ENCODE measurements at regions not wholly inside any gene's neighbourhood (a gene's known extent, or its start where the extent isn't known, plus 50 kb on each side); places are given as distances from the start of the nearest gene placed in this dataset.

GRCh38 chr6:191487-192312 is 100.6 kb upstream of the DUSP22 start:
- H3K27ac ChIP-seq (ENCODE audit: low read depth, low read length): no peak overlapping the region
- H3K36me3 ChIP-seq (ENCODE audit: insufficient read depth, low read length): no peaks in the 10 kb centered on the region
- H3K4me3 ChIP-seq (ENCODE audit: low read depth, low read length): no peak overlapping the region
- no peak overlapping the region for H2AFZ ChIP-seq (ENCODE audit: low read length, unreplicated experiment)
- no peaks in the 10 kb centered on the region for H3K27me3 ChIP-seq (ENCODE audit: insufficient read depth, low read length)
- no peaks in the 10 kb centered on the region for H3K79me2 ChIP-seq (ENCODE audit: control insufficient read depth, insufficient read depth, low read length, unreplicated experiment)
- H3K4me1 ChIP-seq (ENCODE audit: control insufficient read depth, insufficient read depth, low read length, unreplicated experiment): peaks cover 14% of the 10 kb centered on the region

- H2AFZ ChIP-seq (ENCODE audit: low read length, unreplicated experiment): no peak overlapping the region
- H3K79me2 ChIP-seq (ENCODE audit: control insufficient read depth, insufficient read depth, low read length, unreplicated experiment): no peaks in the 10 kb centered on the region
- no peaks in the 10 kb centered on the region for H3K36me3 ChIP-seq (ENCODE audit: insufficient read depth, low read length)
- no peak overlapping the region for H3K4me3 ChIP-seq (ENCODE audit: low read depth, low read length)
- H3K27me3 ChIP-seq (ENCODE audit: insufficient read depth, low read length): no peaks in the 10 kb centered on the region
- H3K4me1 ChIP-seq (ENCODE audit: control insufficient read depth, insufficient read depth, low read length, unreplicated experiment): peaks cover 14% of the 10 kb centered on the region
- H3K27ac ChIP-seq (ENCODE audit: low read depth, low read length): no peak overlapping the region
Observed at GRCh38 chr6:192313-192664, 100.0 kb upstream of the DUSP22 start.

- no peaks in the 10 kb centered on the region for H3K79me2 ChIP-seq (ENCODE audit: control insufficient read depth, insufficient read depth, low read length, unreplicated experiment)
- no peak overlapping the region for H3K27ac ChIP-seq (ENCODE audit: low read depth, low read length)
- no peak overlapping the region for H2AFZ ChIP-seq (ENCODE audit: low read length, unreplicated experiment)
- H3K4me1 ChIP-seq (ENCODE audit: control insufficient read depth, insufficient read depth, low read length, unreplicated experiment): peaks cover 14% of the 10 kb centered on the region
- no peaks in the 10 kb centered on the region for H3K27me3 ChIP-seq (ENCODE audit: insufficient read depth, low read length)
- no peaks in the 10 kb centered on the region for H3K36me3 ChIP-seq (ENCODE audit: insufficient read depth, low read length)
- H3K4me3 ChIP-seq (ENCODE audit: low read depth, low read length): no peak overlapping the region
Observed at GRCh38 chr6:193180-193579, 99.1 kb upstream of the DUSP22 start.

DNA sequence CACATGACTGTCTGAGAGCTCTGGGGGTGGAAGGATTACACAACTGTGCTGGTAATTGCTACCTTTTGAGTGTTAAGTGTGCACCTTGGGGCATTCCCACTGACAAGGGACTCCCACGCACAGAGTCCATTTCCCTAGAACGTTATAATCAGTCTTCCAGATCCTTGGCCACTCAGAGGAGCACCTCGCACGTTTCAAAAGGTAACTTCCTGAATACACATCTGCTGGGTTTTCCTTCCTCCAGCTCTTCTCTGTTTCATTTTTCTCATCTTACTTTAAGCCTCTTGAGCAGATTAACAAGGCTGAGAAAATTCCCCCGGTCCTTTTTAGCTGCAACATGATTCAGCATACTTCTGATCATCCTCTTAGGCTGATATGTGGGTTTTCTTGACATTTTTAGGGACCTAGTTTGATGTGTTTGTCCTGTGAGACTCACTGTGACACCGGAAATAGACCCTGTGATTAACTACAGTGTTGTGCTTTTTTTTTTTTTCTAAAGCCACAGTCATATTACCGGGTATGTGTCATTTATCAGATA is 98.4 kb upstream of the DUSP22 start:
- Histone ChIP-seq H3K4me1 (ENCODE audit: control insufficient read depth, insufficient read depth, low read length, unreplicated experiment) (peaks cover 14% of the 10 kb centered on the region), H3K27ac (ENCODE audit: low read depth, low read length) (no peak overlapping the region), H2AFZ (ENCODE audit: low read length, unreplicated experiment) (no peak overlapping the region), H3K27me3 (ENCODE audit: insufficient read depth, low read length) (no peaks in the 10 kb centered on the region), H3K4me3 (ENCODE audit: low read depth, low read length) (no peak overlapping the region), H3K36me3 (ENCODE audit: insufficient read depth, low read length) (no peaks in the 10 kb centered on the region), H3K79me2 (ENCODE audit: control insufficient read depth, insufficient read depth, low read length, unreplicated experiment) (no peaks in the 10 kb centered on the region)

DNA sequence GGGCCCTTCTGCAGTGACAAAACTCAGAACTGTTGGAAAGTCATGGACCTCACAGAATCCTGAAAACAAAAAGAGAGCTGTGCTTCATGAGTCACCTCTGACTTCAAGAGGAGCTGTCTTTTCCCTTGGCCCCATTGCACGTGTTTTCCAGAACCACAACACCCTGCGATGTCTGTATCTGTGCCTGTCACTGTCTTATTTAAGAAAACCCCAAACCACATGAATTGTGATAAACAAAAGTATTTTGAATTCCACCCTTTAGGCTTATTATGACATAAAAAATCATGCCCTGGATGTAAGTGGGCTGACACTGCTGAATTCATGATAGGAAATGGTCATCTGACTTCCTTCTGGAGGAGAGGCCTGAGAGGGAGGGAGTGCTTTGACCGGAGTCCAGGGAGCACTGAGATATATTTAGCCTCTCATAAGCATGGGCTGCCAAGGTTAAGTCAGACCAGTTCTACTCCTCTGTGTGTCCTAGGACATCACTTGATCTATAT is 96.4 kb upstream of the DUSP22 start:
- no peaks in the 10 kb centered on the region for H3K27me3 ChIP-seq (ENCODE audit: insufficient read depth, low read length)
- no peaks in the 10 kb centered on the region for H3K79me2 ChIP-seq (ENCODE audit: control insufficient read depth, insufficient read depth, low read length, unreplicated experiment)
- H2AFZ ChIP-seq (ENCODE audit: low read length, unreplicated experiment): no peak overlapping the region
- H3K4me3 ChIP-seq (ENCODE audit: low read depth, low read length): no peak overlapping the region
- H3K4me1 ChIP-seq (ENCODE audit: control insufficient read depth, insufficient read depth, low read length, unreplicated experiment): peaks cover 6% of the 10 kb centered on the region
- no peak overlapping the region; the same call in 1 of the 2 replicates for H3K27ac ChIP-seq (ENCODE audit: low read depth, low read length)
- no peaks in the 10 kb centered on the region for H3K36me3 ChIP-seq (ENCODE audit: insufficient read depth, low read length)

DNA sequence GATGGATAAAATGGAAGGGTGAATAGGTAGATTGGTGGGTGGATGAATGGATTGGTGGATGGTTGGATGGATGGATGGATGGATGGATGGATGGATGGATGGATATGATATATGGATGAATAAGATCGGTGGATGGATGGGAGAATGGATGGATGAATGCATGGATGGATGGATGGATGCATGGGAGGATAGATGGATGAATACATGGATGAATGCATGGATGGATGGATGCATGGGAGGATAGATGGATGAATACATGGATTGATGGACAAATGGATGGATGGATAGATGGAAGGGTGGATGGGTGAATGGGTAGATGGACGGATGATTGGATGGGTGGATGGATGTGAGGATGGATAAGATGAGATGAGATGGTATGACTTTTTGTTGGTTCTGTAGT is 95.7 kb upstream of the DUSP22 start:
- Histone ChIP-seq H3K4me3 (ENCODE audit: low read depth, low read length) (no peak overlapping the region), H3K4me1 (ENCODE audit: control insufficient read depth, insufficient read depth, low read length, unreplicated experiment) (peaks cover 6% of the 10 kb centered on the region), H3K36me3 (ENCODE audit: insufficient read depth, low read length) (no peaks in the 10 kb centered on the region), H3K27me3 (ENCODE audit: insufficient read depth, low read length) (no peaks in the 10 kb centered on the region), H2AFZ (ENCODE audit: low read length, unreplicated experiment) (no peak overlapping the region), H3K27ac (ENCODE audit: low read depth, low read length) (no peak overlapping the region), H3K79me2 (ENCODE audit: control insufficient read depth, insufficient read depth, low read length, unreplicated experiment) (no peaks in the 10 kb centered on the region)

DNA sequence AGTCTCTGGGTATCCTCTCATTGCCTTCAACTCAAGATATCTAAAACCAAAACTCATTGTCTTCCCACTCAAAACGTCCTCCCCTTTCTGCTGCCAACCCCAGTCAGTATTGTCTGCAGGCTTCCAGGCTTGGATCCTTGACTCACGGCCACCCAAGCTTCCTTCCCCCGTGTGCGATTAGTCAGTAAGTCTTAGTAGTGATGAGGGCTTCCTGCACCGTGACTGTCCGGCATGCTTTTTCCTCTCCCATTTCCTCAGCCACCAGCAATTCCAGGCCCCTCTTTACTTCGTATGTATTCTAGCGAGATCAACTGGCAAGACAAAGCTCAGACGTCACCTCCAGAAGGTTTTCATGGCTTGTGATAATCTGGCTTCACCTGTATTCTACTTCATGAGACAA is 88.6 kb upstream of the DUSP22 start:
- Histone ChIP-seq H3K36me3 (ENCODE audit: insufficient read depth, low read length) (no peaks in the 10 kb centered on the region), H3K79me2 (ENCODE audit: control insufficient read depth, insufficient read depth, low read length, unreplicated experiment) (no peaks in the 10 kb centered on the region), H3K4me3 (ENCODE audit: low read depth, low read length) (no peak overlapping the region), H3K27ac (ENCODE audit: low read depth, low read length) (no peak overlapping the region), H3K4me1 (ENCODE audit: control insufficient read depth, insufficient read depth, low read length, unreplicated experiment) (no peaks in the 10 kb centered on the region), H2AFZ (ENCODE audit: low read length, unreplicated experiment) (no peak overlapping the region), H3K27me3 (ENCODE audit: insufficient read depth, low read length) (peaks cover 18% of the 10 kb centered on the region; the same call in 1 of the 2 replicates)

- Histone ChIP-seq H3K79me2 (ENCODE audit: control insufficient read depth, insufficient read depth, low read length, unreplicated experiment) (no peaks in the 10 kb centered on the region), H2AFZ (ENCODE audit: low read length, unreplicated experiment) (no peak overlapping the region), H3K27ac (ENCODE audit: low read depth, low read length) (no peak overlapping the region), H3K4me3 (ENCODE audit: low read depth, low read length) (no peak overlapping the region), H3K27me3 (ENCODE audit: insufficient read depth, low read length) (peaks cover 27% of the 10 kb centered on the region), H3K4me1 (ENCODE audit: control insufficient read depth, insufficient read depth, low read length, unreplicated experiment) (no peaks in the 10 kb centered on the region), H3K36me3 (ENCODE audit: insufficient read depth, low read length) (no peaks in the 10 kb centered on the region)
Observed at GRCh38 chr6:206264-206663, 86.0 kb upstream of the DUSP22 start.

GRCh38 chr6:208364-208763 is 83.9 kb upstream of the DUSP22 start:
- no peak overlapping the region for H2AFZ ChIP-seq (ENCODE audit: low read length, unreplicated experiment)
- H3K36me3 ChIP-seq (ENCODE audit: insufficient read depth, low read length): no peaks in the 10 kb centered on the region
- no peak overlapping the region for H3K27ac ChIP-seq (ENCODE audit: low read depth, low read length)
- H3K4me3 ChIP-seq (ENCODE audit: low read depth, low read length): no peak overlapping the region
- no peaks in the 10 kb centered on the region for H3K79me2 ChIP-seq (ENCODE audit: control insufficient read depth, insufficient read depth, low read length, unreplicated experiment)
- peaks cover 24% of the 10 kb centered on the region for H3K27me3 ChIP-seq (ENCODE audit: insufficient read depth, low read length)
- no peaks in the 10 kb centered on the region for H3K4me1 ChIP-seq (ENCODE audit: control insufficient read depth, insufficient read depth, low read length, unreplicated experiment)

DNA sequence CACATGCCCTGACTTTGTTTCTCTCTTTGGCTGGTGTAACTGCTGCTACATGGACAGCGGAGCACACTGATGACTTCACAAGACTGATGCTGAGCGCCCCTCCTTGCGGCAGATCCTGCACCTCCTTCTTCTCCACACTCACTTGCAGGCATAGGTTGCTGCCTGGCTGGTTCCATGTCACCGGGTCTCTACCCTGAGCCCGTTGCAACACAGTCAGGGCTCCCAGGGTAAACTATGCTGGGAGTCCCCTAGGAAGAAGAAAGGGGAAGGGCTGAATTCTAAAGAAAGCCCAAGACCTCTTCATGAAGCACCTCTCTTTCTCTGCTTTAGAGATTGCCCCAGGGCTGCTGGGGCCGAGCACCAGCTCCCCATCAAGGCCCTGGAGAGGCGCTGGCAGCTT is 83.3 kb upstream of the DUSP22 start:
- Histone ChIP-seq H3K4me3 (ENCODE audit: low read depth, low read length) (no peak overlapping the region), H2AFZ (ENCODE audit: low read length, unreplicated experiment) (no peak overlapping the region), H3K36me3 (ENCODE audit: insufficient read depth, low read length) (no peaks in the 10 kb centered on the region), H3K27ac (ENCODE audit: low read depth, low read length) (no peak overlapping the region), H3K4me1 (ENCODE audit: control insufficient read depth, insufficient read depth, low read length, unreplicated experiment) (no peaks in the 10 kb centered on the region), H3K27me3 (ENCODE audit: insufficient read depth, low read length) (peaks cover 18% of the 10 kb centered on the region), H3K79me2 (ENCODE audit: control insufficient read depth, insufficient read depth, low read length, unreplicated experiment) (no peaks in the 10 kb centered on the region)

All from ACC112 (cell line).